ENCODE measurements at regions not wholly inside any gene's neighbourhood (a gene's known extent, or its start where the extent isn't known, plus 50 kb on each side); places are given as distances from the start of the nearest gene placed in this dataset.

DNA sequence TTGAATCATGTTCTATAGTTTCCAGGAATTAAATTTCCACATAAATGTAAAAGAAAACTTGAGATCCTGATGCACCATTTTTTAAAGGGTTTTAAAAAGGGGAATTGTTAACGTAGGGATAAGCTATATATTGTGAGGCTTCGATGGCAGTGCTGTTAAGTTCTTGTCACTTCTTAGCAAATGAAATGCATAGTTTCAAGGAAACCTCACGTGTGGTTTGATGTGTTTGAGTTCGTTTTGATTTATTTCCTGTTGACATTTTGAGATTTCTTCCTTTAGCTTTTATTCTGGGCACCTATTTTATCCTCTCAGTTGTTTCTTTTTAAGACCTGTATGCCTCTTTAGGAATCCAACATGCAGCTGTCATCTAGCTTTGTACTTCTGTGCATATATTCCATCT is 301.0 kb downstream of the DOCK8 start:
- DNase-seq (ENCODE audit: low spot score) = no peak

DNA sequence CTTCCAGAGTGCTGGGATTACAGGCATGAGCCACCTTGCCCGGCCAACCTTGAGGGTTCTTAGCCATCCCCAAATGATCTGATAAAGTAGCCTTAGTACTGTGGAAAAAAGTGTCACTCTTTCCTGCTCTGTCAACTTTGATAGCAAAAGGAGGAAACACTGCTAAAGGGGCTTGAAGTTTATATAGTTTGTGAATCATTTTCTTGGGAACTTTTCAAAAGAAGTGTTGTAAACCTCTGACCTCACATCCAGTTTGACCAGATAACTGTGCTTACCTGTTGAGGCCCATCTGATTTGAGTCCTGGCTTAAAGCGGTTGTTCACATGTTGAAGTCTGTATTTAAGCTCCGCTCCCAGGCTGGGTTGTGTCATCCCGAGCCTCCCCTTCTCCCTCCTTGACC is 303.3 kb downstream of the DOCK8 start:
- no peak for DNase-seq (ENCODE audit: low spot score)

DNA sequence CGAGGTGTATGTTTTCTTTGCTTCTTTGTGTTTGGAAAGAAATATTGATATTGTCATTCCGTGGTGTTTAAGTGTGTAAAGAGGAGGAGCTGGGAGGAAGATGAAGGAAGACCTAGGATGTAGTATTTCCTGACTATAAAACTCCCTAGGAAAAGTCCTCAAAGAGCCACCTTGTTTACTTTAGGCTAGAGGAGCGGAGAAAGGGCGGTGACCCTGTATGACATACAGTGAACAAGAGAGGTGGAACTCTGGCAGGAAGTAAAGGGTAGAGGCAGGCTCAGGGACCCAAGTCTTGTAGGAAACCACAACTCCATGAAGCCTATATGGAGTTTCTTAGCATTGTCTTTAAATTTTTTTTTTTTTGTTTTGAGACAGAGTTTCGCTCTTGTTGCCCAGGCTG is 303.9 kb downstream of the DOCK8 start:
- DNase-seq (ENCODE audit: low spot score) = no peak

DNA sequence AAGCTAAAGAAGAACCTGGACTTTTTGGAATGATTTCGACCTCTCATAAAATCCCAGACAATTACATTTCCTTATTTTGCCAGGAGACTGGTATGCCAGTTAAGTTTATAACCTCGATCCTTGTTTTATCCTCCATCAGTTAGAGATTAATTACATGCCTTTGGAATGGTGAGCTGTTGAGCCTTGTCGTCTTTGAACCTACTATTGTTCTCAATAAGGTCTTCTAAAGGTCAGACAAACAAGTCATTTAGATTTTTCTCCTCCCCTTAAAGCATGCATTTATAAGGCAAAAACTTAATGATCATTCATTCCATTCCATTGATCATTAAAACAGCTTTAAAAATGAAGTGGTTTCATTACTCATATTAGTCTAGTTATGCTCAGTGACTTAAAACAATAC is 304.9 kb downstream of the DOCK8 start:
- DNase-seq (ENCODE audit: low spot score) = no peak

DNA sequence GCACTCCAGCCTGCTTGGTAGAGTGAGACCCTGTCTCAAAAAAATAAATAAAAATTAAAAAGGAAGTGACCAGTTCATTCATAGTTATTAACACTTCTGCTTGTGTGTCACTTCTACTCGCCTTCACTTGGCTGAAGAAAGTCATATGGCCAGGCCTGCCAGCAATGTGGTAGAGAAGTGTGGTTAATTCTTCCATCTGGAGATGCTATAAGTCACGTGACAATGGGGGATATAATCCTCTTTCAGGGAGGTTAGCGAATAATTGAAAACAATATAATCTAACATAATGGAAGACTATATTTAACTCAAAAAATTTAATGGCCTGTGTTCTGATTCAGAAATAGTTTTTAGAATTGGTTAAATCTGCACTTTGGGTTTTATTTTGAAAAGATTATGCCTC is 305.6 kb downstream of the DOCK8 start:
- DNase-seq (ENCODE audit: low spot score) = no peak

DNA sequence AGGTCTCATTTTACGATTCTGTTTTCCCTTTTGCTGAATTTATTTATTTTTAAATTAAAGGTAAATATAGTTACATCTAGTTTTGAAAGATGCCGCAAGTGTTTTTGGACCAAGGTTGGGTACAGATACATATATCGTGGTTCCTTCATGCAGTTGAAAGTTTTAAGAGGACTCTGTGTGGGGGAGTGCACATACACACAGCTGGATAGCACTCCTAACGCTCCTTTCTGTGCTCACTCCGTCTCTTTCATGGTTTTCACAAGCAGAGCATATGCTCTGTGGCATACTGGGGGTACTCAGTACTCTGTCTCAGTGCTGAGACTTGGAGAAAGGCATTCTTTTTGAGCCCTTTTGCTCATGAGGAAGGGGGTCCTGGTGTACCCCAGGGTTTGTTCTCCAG is 307.5 kb downstream of the DOCK8 start:
- DNase-seq (ENCODE audit: low spot score) = no peak

DNA sequence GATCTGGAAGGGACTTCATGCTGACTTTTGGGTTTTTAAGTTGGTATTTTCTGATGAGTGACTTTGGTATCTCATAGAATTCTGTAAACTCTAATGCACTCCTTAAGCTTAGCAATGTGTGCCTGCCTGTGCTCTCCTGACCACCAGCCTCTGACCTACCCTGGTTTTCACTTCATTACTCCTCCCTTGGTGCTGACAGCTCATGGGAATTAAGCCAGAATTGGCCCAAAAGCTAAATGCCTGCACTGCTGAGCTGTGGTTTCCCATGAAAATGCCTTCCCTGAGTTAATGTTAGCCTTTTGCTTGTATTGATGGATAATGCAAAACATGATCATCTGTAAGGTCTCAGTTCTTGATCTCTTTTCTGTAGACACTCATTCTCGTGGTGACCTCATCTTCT is 308.0 kb downstream of the DOCK8 start:
- no peak for DNase-seq (ENCODE audit: low spot score)

DNA sequence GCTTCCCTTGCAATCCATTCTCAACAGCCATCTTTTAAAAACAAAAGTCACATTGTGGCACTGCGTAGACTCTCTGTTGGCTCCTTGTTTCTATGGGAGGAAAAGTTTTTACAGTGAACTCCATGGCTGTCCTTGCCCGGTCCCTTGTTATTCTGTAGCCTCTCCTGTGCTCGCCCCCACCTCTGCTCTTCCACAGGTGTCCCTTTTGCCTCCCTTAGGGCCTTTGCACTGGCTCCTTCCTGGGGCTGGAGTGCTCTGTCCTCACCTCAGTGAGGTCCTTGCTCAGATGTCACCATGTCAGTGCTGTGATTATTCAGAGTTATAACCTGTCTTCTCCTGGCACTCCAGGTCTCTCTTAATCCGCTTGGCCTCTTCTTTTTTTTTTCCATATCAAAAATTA is 308.8 kb downstream of the DOCK8 start:
- no peak for DNase-seq (ENCODE audit: low spot score)

DNA sequence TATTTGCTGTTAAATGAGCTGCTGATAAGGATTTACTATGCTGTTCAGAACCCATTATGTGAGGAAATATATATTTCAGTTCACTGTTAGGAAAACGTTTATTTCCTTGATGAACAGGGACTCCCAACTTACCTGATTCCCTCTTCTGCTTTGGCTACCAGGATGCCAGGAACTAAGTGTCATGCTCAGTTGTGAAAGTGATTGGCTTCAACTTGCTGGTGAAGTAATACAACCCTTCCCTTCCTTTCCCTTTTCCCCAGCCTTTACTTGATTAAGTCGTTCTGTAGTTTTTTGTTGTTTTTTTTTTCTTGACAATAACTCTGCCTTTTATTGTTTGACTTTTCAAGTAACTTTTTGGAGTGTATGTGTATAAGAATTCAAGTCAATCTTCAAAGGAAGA is 309.3 kb downstream of the DOCK8 start:
- no peak for DNase-seq (ENCODE audit: low spot score)

DNA sequence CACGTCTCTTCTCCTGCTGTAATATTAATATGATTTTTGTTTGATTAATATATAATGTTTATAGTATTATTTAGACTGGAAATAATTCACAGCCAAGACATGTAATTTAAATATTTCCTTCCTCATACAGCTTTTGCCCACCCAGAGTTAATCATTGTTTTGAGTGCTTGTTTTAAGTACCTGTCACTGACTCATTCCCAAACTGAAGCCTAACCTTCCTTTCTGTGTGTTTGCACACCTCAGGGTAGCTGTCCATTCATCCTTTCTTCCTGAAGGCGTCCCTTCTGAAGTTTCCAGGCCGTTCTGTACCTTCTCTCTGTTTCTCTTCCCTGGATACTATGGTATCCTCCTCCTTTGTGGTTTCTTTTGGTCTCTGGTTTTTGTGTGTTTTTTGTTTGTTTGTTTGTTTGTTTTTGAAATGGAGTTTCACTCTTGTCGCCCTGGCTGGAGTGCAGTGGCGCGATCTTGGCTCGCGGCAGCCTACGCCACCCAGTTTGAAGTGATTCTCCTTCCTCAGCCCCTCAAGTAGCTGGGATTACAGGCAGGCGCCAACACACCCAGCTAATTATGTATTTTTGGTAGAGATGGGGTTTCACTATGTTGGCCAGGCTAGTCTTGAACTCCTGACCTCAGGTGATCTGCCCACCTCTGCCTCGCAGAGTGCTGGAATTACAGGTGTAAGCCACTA is 312.4 kb downstream of the DOCK8 start:
- no peak for DNase-seq (ENCODE audit: low spot score)

DNA sequence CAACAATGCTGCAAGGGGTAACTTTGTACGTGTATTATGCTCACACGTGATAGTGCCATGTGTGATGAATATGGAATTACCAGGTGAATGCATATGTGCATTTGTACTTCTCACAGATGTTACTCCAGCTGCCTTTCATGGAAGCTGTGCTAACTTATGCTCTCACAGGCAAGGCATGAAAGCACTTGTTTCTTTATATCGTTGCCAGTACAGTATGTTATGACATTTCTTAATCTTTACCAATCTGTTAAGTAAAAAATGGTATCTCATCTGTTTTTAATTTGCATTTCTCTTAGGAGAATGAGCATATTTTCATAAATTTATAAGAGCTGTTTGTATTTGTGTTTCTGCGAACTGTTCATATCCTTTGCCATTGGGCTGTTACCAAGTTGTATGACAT is 311.8 kb upstream of the DMRT1 start:
- DNase-seq (ENCODE audit: low spot score) = no peak

DNA sequence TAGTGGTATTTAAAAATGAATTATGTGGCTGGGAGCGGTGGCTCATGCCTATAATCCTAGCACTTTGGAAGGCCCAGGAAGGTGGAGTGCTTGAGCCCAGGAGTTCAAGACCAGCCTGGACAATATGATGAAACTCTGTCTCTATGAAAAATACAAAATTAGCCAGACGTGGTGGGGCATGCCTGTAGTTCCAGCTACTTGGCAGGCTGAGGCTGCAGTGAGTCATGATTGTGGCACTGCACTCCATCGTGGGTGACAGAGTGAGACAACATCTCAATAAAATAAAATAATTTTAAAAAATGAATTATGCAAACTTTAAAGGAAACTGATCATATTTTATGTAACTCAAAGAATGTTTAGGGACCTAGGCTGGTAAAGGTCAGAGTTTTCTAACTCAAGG is 310.8 kb upstream of the DMRT1 start:
- DNase-seq (ENCODE audit: low spot score) = peak; percentile 48

DNA sequence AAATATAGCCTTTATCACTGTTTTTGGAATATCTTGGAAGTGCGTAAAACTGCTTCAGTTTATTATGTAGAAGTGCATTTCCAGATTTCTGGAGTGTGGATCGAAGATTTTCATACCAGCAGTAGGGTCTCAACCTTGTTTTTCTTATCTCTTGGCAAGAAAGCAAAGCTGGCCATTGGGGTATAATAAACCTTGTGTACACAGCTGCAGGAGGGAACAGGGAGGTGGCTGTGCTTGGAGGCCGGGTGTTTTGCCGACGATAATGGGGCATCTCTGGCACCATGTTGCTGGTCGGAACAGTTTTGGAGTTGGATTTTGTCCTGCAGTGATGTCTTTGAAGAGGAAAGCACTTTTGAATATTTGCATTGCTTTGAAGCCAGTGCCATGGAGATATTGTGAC is 308.8 kb upstream of the DMRT1 start:
- no peak for DNase-seq (ENCODE audit: low spot score)

DNA sequence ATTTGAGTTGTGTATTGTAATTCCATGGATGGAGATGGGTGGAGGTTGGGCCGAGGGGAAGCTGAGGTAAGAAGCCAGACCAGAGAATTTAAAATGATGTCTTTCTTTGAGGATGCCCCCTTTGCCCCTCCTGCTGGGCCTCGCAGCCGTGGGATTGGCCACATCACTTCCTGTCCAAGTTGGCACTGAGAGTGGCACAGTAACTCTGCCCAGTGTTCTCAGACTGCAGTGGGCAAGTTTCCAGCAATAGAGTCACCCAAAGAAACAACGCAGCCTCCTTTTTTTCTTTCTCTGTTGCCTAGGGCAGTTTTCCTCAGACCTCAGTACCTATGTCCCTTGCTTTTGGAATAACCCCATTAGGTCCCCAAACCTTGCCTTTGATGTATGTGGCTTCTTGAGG is 306.6 kb upstream of the DMRT1 start:
- peak; percentile 22 for DNase-seq (ENCODE audit: low spot score)

DNA sequence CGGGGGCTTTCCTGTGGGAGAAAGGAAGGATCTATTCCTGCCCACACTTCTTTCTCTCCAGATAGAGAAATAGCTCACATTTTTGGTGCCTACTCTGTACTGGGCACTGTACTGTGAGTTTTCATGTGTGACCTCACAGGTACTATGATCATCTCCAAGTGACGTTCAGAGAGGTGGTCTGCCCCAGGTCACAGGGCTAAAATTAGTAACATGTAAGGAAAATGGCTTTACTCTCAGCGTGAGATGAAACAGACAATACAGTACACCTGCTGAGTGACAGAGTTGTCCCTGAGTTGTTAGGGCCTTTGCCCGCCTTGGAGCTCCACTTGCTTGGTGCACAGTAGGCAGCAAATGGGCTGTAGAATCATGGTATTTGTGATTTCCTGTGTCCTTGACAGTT is 306.1 kb upstream of the DMRT1 start:
- DNase-seq (ENCODE audit: low spot score) = no peak

DNA sequence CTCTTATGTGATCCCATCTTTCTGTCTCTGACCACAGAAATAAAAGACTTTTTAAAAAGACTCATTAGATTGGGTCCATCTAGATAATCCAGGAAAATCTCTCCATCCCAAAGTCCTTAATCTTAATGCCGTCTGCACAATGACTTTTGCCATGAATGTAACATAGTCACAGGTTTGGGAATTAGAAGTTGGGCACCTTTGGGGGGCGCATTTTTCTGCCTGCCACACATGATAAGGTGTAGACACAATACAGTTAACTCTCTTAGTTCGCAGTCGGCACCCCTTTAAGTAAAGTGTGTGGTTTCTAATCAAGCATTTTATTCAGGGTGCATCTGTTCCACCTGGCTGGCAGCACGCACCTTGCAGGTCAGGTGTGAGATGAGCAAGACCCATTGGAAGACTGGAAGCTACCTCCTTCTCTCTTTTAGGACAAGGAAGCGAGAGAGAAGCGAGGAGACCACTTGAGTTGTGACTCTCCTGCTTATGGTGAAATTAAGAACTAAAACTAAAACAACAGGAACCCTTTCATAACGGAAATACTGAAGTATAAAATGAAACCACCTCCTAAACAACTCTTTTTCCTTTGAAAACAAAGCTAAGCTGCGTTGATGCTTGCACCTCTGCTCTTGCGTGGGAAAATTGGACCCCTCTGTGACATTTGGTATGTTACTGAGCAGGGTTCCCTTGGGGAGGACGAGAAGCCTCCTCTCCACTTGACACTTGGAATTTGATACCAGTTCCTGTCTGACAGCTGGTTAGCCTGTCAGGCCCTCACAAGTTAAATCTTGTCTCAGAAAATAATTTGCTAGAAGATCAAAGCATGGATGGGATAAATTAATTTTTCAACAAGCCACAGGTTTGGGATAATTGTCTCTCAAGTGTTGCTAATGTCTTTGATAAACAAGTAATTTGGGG is 304.6 kb upstream of the DMRT1 start:
- DNase-seq (ENCODE audit: low spot score) = no peak

DNA sequence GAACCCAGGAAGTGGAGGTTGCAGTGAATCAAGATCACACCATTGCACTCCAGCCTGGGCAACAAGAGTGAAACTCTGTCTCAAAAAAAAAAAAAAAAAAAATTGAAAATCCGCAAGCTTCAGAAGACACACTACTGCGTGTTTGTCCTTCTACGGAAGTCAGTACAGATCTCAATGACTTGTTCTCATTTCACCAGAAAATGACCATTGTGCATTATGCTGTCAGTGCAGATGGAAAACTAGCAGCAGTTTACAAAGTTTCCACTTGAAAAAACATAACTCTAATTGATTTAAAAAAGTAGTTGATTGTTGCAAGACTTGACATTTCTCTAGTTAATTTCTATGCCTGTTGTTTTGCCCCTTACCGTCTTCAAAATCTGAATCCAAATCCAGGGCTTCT is 298.0 kb upstream of the DMRT1 start:
- DNase-seq (ENCODE audit: low spot score) = no peak

DNA sequence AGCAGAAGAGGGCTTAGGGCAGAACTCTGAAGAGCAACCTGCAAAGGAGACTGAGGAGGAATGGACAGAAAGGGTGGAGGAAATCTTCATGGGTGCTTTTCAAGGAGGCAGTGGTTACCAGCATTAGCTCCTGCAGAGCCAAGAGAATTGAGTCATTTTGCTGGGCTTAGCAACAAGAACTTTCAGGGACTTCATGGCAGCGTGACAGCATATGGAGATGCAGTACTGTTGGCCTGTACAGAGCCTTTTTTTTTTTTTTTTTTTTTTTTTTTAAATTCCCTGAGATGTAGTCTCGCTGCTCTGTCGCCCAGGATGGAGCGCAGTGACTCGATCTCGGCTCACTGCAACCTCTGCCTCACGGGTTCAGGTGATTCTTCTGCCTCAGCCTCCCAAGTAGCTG is 296.0 kb upstream of the DMRT1 start:
- no peak for DNase-seq (ENCODE audit: low spot score)

DNA sequence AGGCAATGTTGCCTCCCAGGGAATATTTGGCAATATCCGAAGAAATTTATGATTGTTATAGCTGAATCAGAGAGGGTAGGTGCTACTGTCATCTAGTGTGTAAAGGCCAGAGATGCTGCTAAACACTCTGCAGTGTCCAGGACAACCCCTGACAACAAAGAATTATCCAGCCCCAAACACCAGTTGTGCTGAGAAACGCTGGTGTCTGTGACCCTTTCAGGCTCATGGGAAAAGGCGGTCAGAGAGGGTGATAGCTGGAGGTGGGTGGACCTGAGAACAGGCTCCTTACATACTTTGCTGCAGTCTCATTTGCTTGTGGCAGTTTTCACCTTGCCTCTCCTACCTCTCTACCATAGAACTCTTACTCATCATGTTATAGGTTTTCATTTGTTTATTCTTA is 295.3 kb upstream of the DMRT1 start:
- no peak for DNase-seq (ENCODE audit: low spot score)

DNA sequence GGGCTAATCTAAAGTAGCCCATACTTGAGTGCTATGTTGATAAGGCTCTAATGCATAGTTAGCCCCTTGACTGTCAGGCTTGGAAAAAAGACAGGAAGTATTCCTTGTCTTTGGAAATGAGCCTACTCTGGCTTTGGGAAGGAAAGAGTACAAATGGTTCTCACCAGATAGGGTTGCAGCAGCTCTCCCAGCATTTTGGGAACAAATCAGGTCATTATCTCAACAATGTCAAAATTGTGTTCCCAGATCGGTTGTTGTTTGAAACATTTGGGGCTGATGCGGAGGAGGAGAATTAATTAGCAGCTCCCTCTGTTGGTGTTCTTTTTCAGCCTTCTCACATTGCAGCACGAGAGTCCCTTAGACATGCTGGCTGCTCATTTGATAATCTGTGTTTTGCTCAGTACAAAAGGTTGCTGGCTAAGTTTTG is 294.7 kb upstream of the DMRT1 start:
- DNase-seq (ENCODE audit: low spot score) = peak; percentile 14

DNA sequence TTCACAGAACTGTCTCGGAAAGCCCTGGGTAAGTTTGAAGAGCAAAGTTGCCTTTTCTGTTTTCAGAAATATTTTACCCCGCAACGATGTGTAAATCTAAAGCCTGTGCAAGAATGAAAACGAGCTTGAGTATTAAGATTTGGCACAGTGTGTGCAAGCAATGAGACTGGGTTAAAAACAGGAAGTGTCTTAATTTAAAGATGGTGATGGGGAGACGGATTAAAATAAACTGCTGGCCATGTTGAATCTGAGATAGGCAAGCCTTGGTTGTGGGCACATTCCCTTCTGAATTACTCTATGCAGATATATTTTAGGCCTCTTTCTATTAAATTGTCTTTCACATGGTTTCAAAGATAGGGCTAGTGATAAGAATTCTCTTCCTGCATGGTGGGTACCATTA is 294.2 kb upstream of the DMRT1 start:
- DNase-seq (ENCODE audit: low spot score) = no peak

DNA sequence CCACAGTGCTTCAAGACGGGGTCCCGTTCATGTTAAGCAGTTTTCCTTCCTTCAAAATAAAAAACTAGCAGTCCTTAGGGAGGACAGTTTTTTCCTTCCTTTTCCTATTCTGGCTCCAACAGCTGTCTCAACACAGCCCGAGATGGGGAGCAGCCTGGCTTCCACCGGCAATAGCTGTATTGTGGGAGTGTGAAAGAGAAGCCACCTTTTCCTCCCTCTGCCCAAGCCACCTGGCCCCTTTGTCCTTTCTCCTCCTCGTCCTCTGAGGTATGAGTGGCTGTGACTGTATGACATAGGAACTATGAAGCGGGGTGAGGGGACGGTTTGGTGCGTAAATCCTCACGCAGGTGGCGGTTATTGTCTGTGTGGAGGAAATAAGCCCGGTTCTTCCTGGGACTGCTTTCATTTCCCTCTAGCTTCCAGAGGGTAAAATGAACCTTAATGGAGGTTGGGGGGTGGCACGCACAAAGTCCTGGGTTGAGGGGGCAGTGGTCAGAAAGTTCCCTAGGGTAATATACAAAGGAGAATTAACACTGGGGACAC is 292.0 kb upstream of the DMRT1 start:
- no peak for DNase-seq (ENCODE audit: low spot score)

DNA sequence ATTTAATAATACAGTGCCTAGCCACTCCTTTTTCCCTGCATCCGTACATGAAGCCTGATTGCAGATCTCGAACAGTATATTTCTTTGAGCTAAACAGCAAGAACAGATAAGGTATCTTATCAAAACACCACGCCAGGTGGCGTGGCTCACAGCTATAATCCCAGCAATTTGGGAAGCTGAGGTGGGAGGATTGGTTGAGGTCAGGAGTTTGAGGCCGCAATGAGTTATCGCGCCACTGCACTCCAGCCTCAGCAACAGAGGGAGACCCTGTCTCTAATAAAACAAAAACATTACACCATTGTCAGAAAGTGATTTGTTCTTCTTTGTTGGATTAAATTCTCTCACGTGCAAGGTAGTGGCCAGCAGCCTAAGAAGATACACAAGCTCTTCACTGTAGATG is 291.2 kb upstream of the DMRT1 start:
- no peak for DNase-seq (ENCODE audit: low spot score)
